Neural cell (in vitro differentiated cells): ENCODE measurements at regions not wholly inside any gene's neighbourhood (a gene's known extent, or its start where the extent isn't known, plus 50 kb on each side); places are given as distances from the start of the nearest gene placed in this dataset.

Experiments
- H2AFZ ChIP-seq: fragments of 200-600, 300-800 bp; sonication (generic), shearing (Covaris generic); 2 replicates; pipeline ENCODE4 v1.6.0; 2014; ENCODE audit warnings: low read depth, mild to moderate bottlenecking, antibody characterized with exemption, low read length, moderate library complexity
- H3F3A ChIP-seq: fragments of 200-600 bp; shearing (Covaris generic); 2 replicates; pipeline ENCODE4 v1.6.1; 2016; ENCODE audit warnings: mild to moderate bottlenecking, moderate library complexity, mixed read lengths, antibody characterized with exemption, low read length; ENCODE audit not compliant: insufficient read depth, poor library complexity, severe bottlenecking
- H3K27ac ChIP-seq: fragments of 200-600, 300-800 bp; sonication (generic), shearing (Covaris generic); 2 replicates; pipeline ENCODE4 v1.5.1; 2014; ENCODE audit warnings: mild to moderate bottlenecking, low read length, moderate library complexity
- H3K27me3 ChIP-seq: fragments of 300-800, 200-600 bp; sonication (generic), shearing (Covaris generic); 2 replicates; pipeline ENCODE4 v1.6.0; 2014; ENCODE audit warnings: mild to moderate bottlenecking, low read depth, low read length, moderate library complexity; ENCODE audit not compliant: insufficient read depth
- H3K36me3 ChIP-seq: fragments of 300-800, 200-600 bp; sonication (generic), shearing (Covaris generic); 2 replicates; pipeline ENCODE4 v1.5.1; 2014; ENCODE audit warnings: mild to moderate bottlenecking, antibody characterized with exemption, low read length, moderate library complexity; ENCODE audit not compliant: insufficient read depth
- H3K4me2 ChIP-seq: fragments of 300-800, 200-600 bp; sonication (generic), shearing (Covaris generic); 2 replicates; pipeline ENCODE4 v1.6.0; 2014; ENCODE audit warnings: mild to moderate bottlenecking, low read length
- H3K4me3 ChIP-seq: fragments of 300-800, 200-600 bp; sonication (generic), shearing (Covaris generic); 2 replicates; pipeline ENCODE4 v1.5.1; 2014; ENCODE audit warnings: mild to moderate bottlenecking, low read length, moderate library complexity
- H3K79me2 ChIP-seq: fragments of 200-600 bp; shearing (Covaris generic); replicated peaks from 2 replicates; pipeline ENCODE4 v1.6.0; 2014; ENCODE audit warnings: mild to moderate bottlenecking, low read length, moderate library complexity; ENCODE audit not compliant: insufficient read depth
- H3K9ac ChIP-seq: fragments of 300-800, 200-600 bp; sonication (generic), shearing (Covaris generic); 2 replicates; pipeline ENCODE4 v1.6.1; 2016; ENCODE audit warnings: mild to moderate bottlenecking, low read length, mixed read lengths
- H3K9me2 ChIP-seq: fragments of 200-600 bp; shearing (Covaris generic); 2 replicates; pipeline ENCODE4 v1.6.1; 2016; ENCODE audit warnings: mild to moderate bottlenecking, low read length, mixed read lengths; ENCODE audit not compliant: insufficient read depth
- H3K9me3 ChIP-seq: fragments of 200-600, 300-800 bp; sonication (generic), shearing (Covaris generic); 2 replicates; pipeline ENCODE4 v1.6.1; 2016; ENCODE audit warnings: mild to moderate bottlenecking, mixed run types, low read length, moderate library complexity, mixed read lengths
- H4K20me1 ChIP-seq: fragments of 200-600 bp; shearing (Covaris generic); 2 replicates; pipeline ENCODE4 v1.6.1; 2016; ENCODE audit warnings: mild to moderate bottlenecking, mixed run types; ENCODE audit not compliant: insufficient read depth
- CTCF ChIP-seq: fragments of 450-650 bp; IDR thresholded peaks from 2 replicates; pipeline ENCODE4 v1.5.1; 2014; ENCODE audit warnings: antibody characterized with exemption, mild to moderate bottlenecking, moderate library complexity; ENCODE audit not compliant: poor library complexity, severe bottlenecking
- EP300 ChIP-seq: fragments of 450-650 bp; conservative IDR thresholded peaks from 2 replicates; pipeline ENCODE4 v1.6.1; 2014; ENCODE audit warnings: antibody characterized with exemption, mild to moderate bottlenecking, moderate library complexity; ENCODE audit not compliant: poor library complexity, severe bottlenecking
- EZH2 ChIP-seq: fragments of 200-600, 300-800 bp; shearing (Covaris generic), sonication (generic); IDR thresholded peaks from 2 replicates; pipeline ENCODE4 v1.6.1; 2014; ENCODE audit warnings: antibody characterized with exemption, low read length, borderline replicate concordance, mild to moderate bottlenecking; ENCODE audit not compliant: insufficient read depth, poor library complexity, severe bottlenecking
- MXI1 ChIP-seq: fragments of 450-650 bp; conservative IDR thresholded peaks from 2 replicates; pipeline ENCODE4 v1.6.1; 2014; ENCODE audit warnings: antibody characterized with exemption, mild to moderate bottlenecking; ENCODE audit not compliant: poor library complexity, severe bottlenecking
- POLR2AphosphoS5 ChIP-seq: IDR thresholded peaks from 2 replicates; pipeline ENCODE4 v1.6.1; 2012
- RAD21 ChIP-seq: fragments of 450-650 bp; conservative IDR thresholded peaks from 2 replicates; pipeline ENCODE4 v1.6.1; 2014; ENCODE audit warnings: antibody characterized with exemption, mild to moderate bottlenecking, moderate library complexity
- REST ChIP-seq: IDR thresholded peaks from 2 replicates; pipeline ENCODE4 v1.6.1; 2012; ENCODE audit warnings: borderline replicate concordance
- SMC3 ChIP-seq: fragments of 450-650 bp; conservative IDR thresholded peaks from 2 replicates; pipeline ENCODE4 v1.6.1; 2014; ENCODE audit warnings: antibody characterized with exemption, mild to moderate bottlenecking, moderate library complexity; ENCODE audit not compliant: poor library complexity
- TAF1 ChIP-seq: IDR thresholded peaks from 2 replicates; pipeline ENCODE4 v1.6.1; 2012; ENCODE audit warnings: low read depth

GRCh38 chr18:70653671-70654070 is 364.8 kb downstream of the SOCS6 start:
- Histone ChIP-seq H3K9me2 (no peaks in the 10 kb centered on the region), H4K20me1 (no peaks in the 10 kb centered on the region), H3K9ac (no peak overlapping the region), H3K27ac (no peak overlapping the region), H2AFZ (no peak overlapping the region), H3K27me3 (no peaks in the 10 kb centered on the region), H3K36me3 (no peaks in the 10 kb centered on the region), H3K4me2 (no peak overlapping the region), H3K4me3 (no peak overlapping the region), H3K79me2 (no peaks in the 10 kb centered on the region), H3F3A (no peaks in the 10 kb centered on the region), H3K9me3 (no peaks in the 10 kb centered on the region)
- TF ChIP-seq SMC3 = no peak
- TF ChIP-seq MXI1 = no peak
- TF ChIP-seq REST = no peak
- TF ChIP-seq TAF1 = no peak
- no peak for TF ChIP-seq CTCF
- TF ChIP-seq RAD21 = no peak
- TF ChIP-seq EZH2 = no peak
- no peak for TF ChIP-seq POLR2AphosphoS5
- no peak for TF ChIP-seq EP300

GRCh38 chr18:70650878-70651277 is 362.0 kb downstream of the SOCS6 start:
- no peak overlapping the region for H3K4me3 ChIP-seq
- H3K36me3 ChIP-seq = no peaks in the 10 kb centered on the region
- no peaks in the 10 kb centered on the region for H4K20me1 ChIP-seq
- H3K27me3 ChIP-seq = no peaks in the 10 kb centered on the region
- no peaks in the 10 kb centered on the region for H3K9me2 ChIP-seq
- TF ChIP-seq SMC3 (no peak), RAD21 (no peak), REST (no peak), TAF1 (no peak), CTCF (no peak), MXI1 (no peak), EP300 (no peak), POLR2AphosphoS5 (no peak)
- no peak overlapping the region for H2AFZ ChIP-seq
- no peak overlapping the region for H3K4me2 ChIP-seq
- H3F3A ChIP-seq = no peaks in the 10 kb centered on the region
- H3K9me3 ChIP-seq = no peaks in the 10 kb centered on the region
- no peak overlapping the region for H3K9ac ChIP-seq
- no peak overlapping the region for H3K27ac ChIP-seq
- H3K79me2 ChIP-seq = no peaks in the 10 kb centered on the region
